ENCODE measurements at regions not wholly inside any gene's neighbourhood (a gene's known extent, or its start where the extent isn't known, plus 50 kb on each side); places are given as distances from the start of the nearest gene placed in this dataset.
"Not testable (repeated sequence)": the region's sequence is repeated elsewhere in the genome, so short reads cannot be mapped to it uniquely, and the experiment has no call there.

- Histone ChIP-seq H4K20me1 (ENCODE audit: insufficient read depth, low read length) (no peaks in the 10 kb centered on the region), H3K79me2 (ENCODE audit: insufficient read depth, low read length) (no peaks in the 10 kb centered on the region), H3K27ac (ENCODE audit: low read depth, low read length, poor library complexity, severe bottlenecking) (no peak overlapping the region), H3K4me2 (ENCODE audit: low read length) (no peak overlapping the region), H3K9ac (ENCODE audit: low read length) (no peak overlapping the region), H3K36me3 (ENCODE audit: insufficient read depth, low read length) (no peaks in the 10 kb centered on the region), H3K9me2 (ENCODE audit: low read depth, low read length) (no peaks in the 10 kb centered on the region), H3K4me3 (ENCODE audit: low read depth, low read length, poor library complexity, severe bottlenecking) (no peak overlapping the region), H3F3A (ENCODE audit: insufficient read depth, low read length) (no peaks in the 10 kb centered on the region), H3K4me1 (ENCODE audit: insufficient read depth, low read length, severe bottlenecking) (no peaks in the 10 kb centered on the region), H3K9me3 (ENCODE audit: low read length) (peaks cover 6% of the 10 kb centered on the region), H3K27me3 (ENCODE audit: insufficient read depth, low read length) (no peaks in the 10 kb centered on the region), H2AFZ (ENCODE audit: low read length) (no peak overlapping the region)
- TF ChIP-seq CTCF (IDR thresholded peaks at IDR 0.05; ENCODE audit: low read length) = no peak
Observed at GRCh38 chr7:50251765-50252164, 52.8 kb upstream of the IKZF1 start.

- H3K9me2 ChIP-seq (ENCODE audit: low read depth, low read length) = no peaks in the 10 kb centered on the region
- no peaks in the 10 kb centered on the region for H3K4me1 ChIP-seq (ENCODE audit: insufficient read depth, low read length, severe bottlenecking)
- H3K4me3 ChIP-seq (ENCODE audit: low read depth, low read length, poor library complexity, severe bottlenecking) = no peak overlapping the region
- H3K4me2 ChIP-seq (ENCODE audit: low read length) = no peak overlapping the region
- no peaks in the 10 kb centered on the region for H3K27me3 ChIP-seq (ENCODE audit: insufficient read depth, low read length)
- no peaks in the 10 kb centered on the region for H3K36me3 ChIP-seq (ENCODE audit: insufficient read depth, low read length)
- H3K79me2 ChIP-seq (ENCODE audit: insufficient read depth, low read length) = no peaks in the 10 kb centered on the region
- H3F3A ChIP-seq (ENCODE audit: insufficient read depth, low read length) = no peaks in the 10 kb centered on the region
- H3K27ac ChIP-seq (ENCODE audit: low read depth, low read length, poor library complexity, severe bottlenecking) = no peak overlapping the region
- H3K9me3 ChIP-seq (ENCODE audit: low read length) = peaks cover 24% of the 10 kb centered on the region
- TF ChIP-seq EZH2 (IDR thresholded peaks at IDR 0.05; ENCODE audit: borderline replicate concordance, low read length) (no peak), CTCF (IDR thresholded peaks at IDR 0.05; ENCODE audit: low read length) (no peak)
- H4K20me1 ChIP-seq (ENCODE audit: insufficient read depth, low read length) = no peaks in the 10 kb centered on the region
- H3K9ac ChIP-seq (ENCODE audit: low read length) = no peak overlapping the region
- no peak overlapping the region for H2AFZ ChIP-seq (ENCODE audit: low read length)
Observed at GRCh38 chr7:50246551-50246950, 58.0 kb upstream of the IKZF1 start.

GRCh38 chr7:50242111-50242510 lies 62.4 kb upstream of the IKZF1 start:
- H3K27ac ChIP-seq (ENCODE audit: low read depth, low read length, poor library complexity, severe bottlenecking); H4K20me1 ChIP-seq (ENCODE audit: insufficient read depth, low read length); H3K36me3 ChIP-seq (ENCODE audit: insufficient read depth, low read length); H3K9ac ChIP-seq (ENCODE audit: low read length); H3K4me2 ChIP-seq (ENCODE audit: low read length); H3K4me3 ChIP-seq (ENCODE audit: low read depth, low read length, poor library complexity, severe bottlenecking); H3F3A ChIP-seq (ENCODE audit: insufficient read depth, low read length); H3K79me2 ChIP-seq (ENCODE audit: insufficient read depth, low read length); H2AFZ ChIP-seq (ENCODE audit: low read length); H3K9me2 ChIP-seq (ENCODE audit: low read depth, low read length); H3K27me3 ChIP-seq (ENCODE audit: insufficient read depth, low read length); H3K4me1 ChIP-seq (ENCODE audit: insufficient read depth, low read length, severe bottlenecking): not testable (repeated sequence)
- peaks cover 25% of the 10 kb centered on the region for H3K9me3 ChIP-seq (ENCODE audit: low read length)

GRCh38 chr7:50240699-50241098 lies 63.8 kb upstream of the IKZF1 start:
- not testable (repeated sequence) for H3K4me2 ChIP-seq (ENCODE audit: low read length); H4K20me1 ChIP-seq (ENCODE audit: insufficient read depth, low read length); H3K79me2 ChIP-seq (ENCODE audit: insufficient read depth, low read length); H3K4me1 ChIP-seq (ENCODE audit: insufficient read depth, low read length, severe bottlenecking); H3F3A ChIP-seq (ENCODE audit: insufficient read depth, low read length); H3K4me3 ChIP-seq (ENCODE audit: low read depth, low read length, poor library complexity, severe bottlenecking); H2AFZ ChIP-seq (ENCODE audit: low read length); H3K9me2 ChIP-seq (ENCODE audit: low read depth, low read length); H3K27me3 ChIP-seq (ENCODE audit: insufficient read depth, low read length); H3K9ac ChIP-seq (ENCODE audit: low read length); H3K27ac ChIP-seq (ENCODE audit: low read depth, low read length, poor library complexity, severe bottlenecking); H3K36me3 ChIP-seq (ENCODE audit: insufficient read depth, low read length)
- H3K9me3 ChIP-seq (ENCODE audit: low read length) = peaks cover 16% of the 10 kb centered on the region
